Transverse colon (tissue), 4 donors: ENCODE measurements at regions not wholly inside any gene's neighbourhood (a gene's known extent, or its start where the extent isn't known, plus 50 kb on each side); places are given as distances from the start of the nearest gene placed in this dataset.

Experiments
- DNase-seq: peaks from one replicate; pipeline ENCODE4 v3.0.0-alpha.2; 2019
- H3K27ac ChIP-seq, 4 donors: fragments of 200-600 bp; sonication (generic); 2 replicates each; pipeline ENCODE4 v1.5.1; 2016 to 2018; ENCODE audit warnings: inconsistent platforms in 4 of 4
- H3K27me3 ChIP-seq: fragments of 200-600 bp; sonication (generic); 2 replicates; pipeline ENCODE4 v1.5.1; 2017; ENCODE audit warnings: inconsistent platforms
- H3K36me3 ChIP-seq, 4 donors: fragments of 200-600 bp; sonication (generic); 2 replicates each; pipeline ENCODE4 v1.5.1; 2017 to 2019; ENCODE audit warnings: inconsistent platforms in 4 of 4
- H3K4me1 ChIP-seq, 4 donors: fragments of 200-600 bp; sonication (generic); 2 replicates each; pipeline ENCODE4 v1.5.1; 2017 to 2020; ENCODE audit warnings: inconsistent platforms in 4 of 4
- H3K4me3 ChIP-seq, 4 donors: fragments of 200-600 bp; sonication (generic); 1 replicate in 1 of 4; 2 replicates in 3 of 4; pipeline versions ENCODE4 v1.5.1 to v1.6.1; 2017 to 2019; ENCODE audit warnings: inconsistent platforms in 4 of 4
- H3K9me3 ChIP-seq, 2 donors: fragments of 200-600 bp; sonication (generic); 2 replicates each; pipeline ENCODE4 v1.5.1; 2017 to 2019; ENCODE audit warnings: inconsistent platforms in 2 of 2
- EP300 ChIP-seq: sonication (generic); formaldehyde crosslinking; IDR thresholded peaks from one replicate; pipeline ENCODE4 v1.6.1; 2017; ENCODE audit warnings: antibody characterized with exemption, low read depth
- POLR2A ChIP-seq: fragments of 450-650 bp; IDR thresholded peaks from one replicate; pipeline ENCODE4 v1.6.1; 2016; ENCODE audit warnings: antibody characterized with exemption, mild to moderate bottlenecking, moderate library complexity
- POLR2AphosphoS5 ChIP-seq, 3 donors: sonication (generic); formaldehyde crosslinking; IDR thresholded peaks; one replicate each; pipeline ENCODE4 v1.6.1; 2016; ENCODE audit warnings: antibody characterized with exemption in 3 of 3
- WGBS, 2 donors: methylation state at CpG; one replicate each; pipeline ENCODE4 v1.1.5; 2018; ENCODE audit warnings: low coverage in 1 of 2; 5-methylcytosine and 5-hydroxymethylcytosine counted together
- in situ Hi-C, 4 donors: fragments of 200-750 bp; cut with MboI; loops; one replicate each; pipeline versions ENCODE4 v1.15.0 to v1.15.1; 2017; ENCODE audit warnings: low sequenced_read_pairs in 3 of 4, low pct_ligation_motif_present in 1 of 4, low pct_unique_long_range_greater_than_20kb in 1 of 4
- intact Hi-C: fragments of 100-400 bp; cut with DNase I; formaldehyde crosslinking; loops from one replicate; pipeline ENCODE4 v1.15.1; 2023; ENCODE audit warnings: low total_unique reads
- TF ChIP-seq, protein P1 (sequence below), 5 experiments: fragments of 200-600 bp in 3 of 5; fragments of 450-650 bp in 2 of 5; sonication (generic) in 3 of 5; IDR thresholded peaks; 1 replicate in 2 of 5; 2 replicates in 3 of 5; pipeline ENCODE4 v1.5.1; 2016 to 2017; ENCODE audit warnings: antibody characterized with exemption in 5 of 5, inconsistent platforms in 3 of 5, mild to moderate bottlenecking in 2 of 5, moderate library complexity in 1 of 5

DNA sequence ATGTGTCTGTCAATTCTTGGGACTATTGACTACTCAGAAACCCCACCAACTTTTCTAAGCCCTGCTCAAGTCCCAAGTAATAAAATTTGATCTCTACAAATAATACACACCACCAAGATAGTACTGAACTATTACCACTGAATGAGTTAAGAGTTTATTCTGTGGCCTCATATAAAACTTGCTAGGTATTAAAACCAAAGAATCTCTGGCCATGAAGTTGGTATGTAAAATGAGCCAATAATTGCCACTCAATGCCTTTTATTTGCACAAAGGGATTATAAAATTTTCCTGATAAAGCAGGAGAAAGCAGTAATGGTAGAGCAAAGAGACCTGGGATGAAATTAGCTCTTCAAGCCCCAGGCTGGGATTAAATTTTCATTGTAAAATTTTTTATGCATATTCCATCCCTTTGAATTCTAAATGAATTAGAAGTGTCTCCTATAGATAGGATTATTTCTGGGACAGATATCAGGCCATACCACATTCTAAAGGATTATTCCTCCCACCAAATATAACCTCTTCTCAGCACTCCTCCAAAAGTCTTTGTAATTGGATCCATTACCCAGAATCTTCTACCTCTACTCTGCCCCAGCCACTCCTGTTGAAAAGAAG is 450.5 kb upstream of the ACVR2A start:
- Histone ChIP-seq H3K27me3 (no peaks in the 10 kb centered on the region), H3K4me1 (no peaks in the 10 kb centered on the region), H3K36me3 (no peaks in the 10 kb centered on the region), H3K4me3 (no peak overlapping the region), H3K9me3 (no peaks in the 10 kb centered on the region), H3K27ac (no peak overlapping the region)
- no peak for DNase-seq
- TF ChIP-seq, protein P1, sequence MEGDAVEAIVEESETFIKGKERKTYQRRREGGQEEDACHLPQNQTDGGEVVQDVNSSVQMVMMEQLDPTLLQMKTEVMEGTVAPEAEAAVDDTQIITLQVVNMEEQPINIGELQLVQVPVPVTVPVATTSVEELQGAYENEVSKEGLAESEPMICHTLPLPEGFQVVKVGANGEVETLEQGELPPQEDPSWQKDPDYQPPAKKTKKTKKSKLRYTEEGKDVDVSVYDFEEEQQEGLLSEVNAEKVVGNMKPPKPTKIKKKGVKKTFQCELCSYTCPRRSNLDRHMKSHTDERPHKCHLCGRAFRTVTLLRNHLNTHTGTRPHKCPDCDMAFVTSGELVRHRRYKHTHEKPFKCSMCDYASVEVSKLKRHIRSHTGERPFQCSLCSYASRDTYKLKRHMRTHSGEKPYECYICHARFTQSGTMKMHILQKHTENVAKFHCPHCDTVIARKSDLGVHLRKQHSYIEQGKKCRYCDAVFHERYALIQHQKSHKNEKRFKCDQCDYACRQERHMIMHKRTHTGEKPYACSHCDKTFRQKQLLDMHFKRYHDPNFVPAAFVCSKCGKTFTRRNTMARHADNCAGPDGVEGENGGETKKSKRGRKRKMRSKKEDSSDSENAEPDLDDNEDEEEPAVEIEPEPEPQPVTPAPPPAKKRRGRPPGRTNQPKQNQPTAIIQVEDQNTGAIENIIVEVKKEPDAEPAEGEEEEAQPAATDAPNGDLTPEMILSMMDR (IDR thresholded peaks at IDR 0.05): no peak
- TF ChIP-seq POLR2A: no peak
- no peak for TF ChIP-seq EP300
- no peak for TF ChIP-seq POLR2AphosphoS5 (IDR thresholded peaks at IDR 0.05)
- intact Hi-C loops (no loop called here), in situ Hi-C loops (no loop called here)

DNA sequence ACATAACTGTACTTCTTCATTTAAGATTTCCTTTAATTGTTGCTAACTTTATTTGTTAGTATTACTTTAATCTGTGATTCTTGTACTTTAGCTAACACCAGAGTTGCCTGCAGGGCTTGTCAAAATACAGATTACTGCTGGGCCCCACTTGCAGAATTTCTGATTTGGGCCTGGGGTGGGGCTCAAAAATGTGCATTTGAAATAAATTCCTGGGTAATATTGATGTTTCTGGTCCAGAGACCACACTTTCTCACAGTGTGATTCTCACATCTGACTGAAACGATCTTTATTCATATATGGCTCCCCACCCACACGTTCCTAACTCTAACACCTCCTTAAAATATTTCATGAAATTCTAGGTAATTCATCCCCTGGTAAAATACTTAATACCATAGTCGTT is 452.6 kb upstream of the ACVR2A start:
- WGBS, 2 donors: 64 to 73% methylated on average over 3 of the region's 3 CpGs
- Histone ChIP-seq H3K27me3 (no peaks in the 10 kb centered on the region), H3K4me3 (no peak overlapping the region), H3K4me1 (no peaks in the 10 kb centered on the region), H3K9me3 (no peaks in the 10 kb centered on the region), H3K27ac (no peak overlapping the region), H3K36me3 (no peaks in the 10 kb centered on the region)
- intact Hi-C loops (no loop called here), in situ Hi-C loops (no loop called here)
- TF ChIP-seq, protein P1 (IDR thresholded peaks at IDR 0.05): no peak
- TF ChIP-seq POLR2AphosphoS5 (IDR thresholded peaks at IDR 0.05): no peak
- TF ChIP-seq POLR2A: no peak
- TF ChIP-seq EP300: no peak
- DNase-seq: no peak

DNA sequence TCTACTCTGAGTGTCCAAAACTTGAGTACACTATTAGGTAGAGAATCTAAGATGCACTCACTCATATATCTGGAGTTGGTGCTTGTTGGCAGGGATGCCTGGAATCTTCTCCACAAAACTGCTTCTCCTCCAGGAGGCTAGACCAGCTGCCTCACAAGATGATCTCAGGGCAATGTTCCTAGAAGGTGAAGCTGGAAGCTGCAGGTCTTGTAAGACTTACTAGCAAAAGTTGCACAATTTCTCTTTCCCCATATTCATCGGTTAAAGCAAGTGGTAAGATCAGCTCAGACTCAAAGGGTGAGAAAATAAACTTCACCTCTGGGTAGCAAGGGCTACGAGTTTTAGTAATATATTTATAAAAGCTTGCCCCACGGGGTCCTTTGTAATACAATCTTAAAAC is 454.4 kb upstream of the ACVR2A start:
- no peak for DNase-seq
- no peak overlapping the region for H3K4me3 ChIP-seq
- 76 to 95% methylated on average over 3 of the region's 3 CpGs for WGBS, 2 donors
- no peaks in the 10 kb centered on the region for H3K9me3 ChIP-seq
- H3K4me1 ChIP-seq: no peaks in the 10 kb centered on the region
- no peak overlapping the region for H3K27ac ChIP-seq
- intact Hi-C loops (no loop called here), in situ Hi-C loops (no loop called here)
- no peaks in the 10 kb centered on the region for H3K27me3 ChIP-seq
- no peak for TF ChIP-seq EP300
- no peak for TF ChIP-seq POLR2AphosphoS5 (IDR thresholded peaks at IDR 0.05)
- no peak for TF ChIP-seq POLR2A
- TF ChIP-seq, protein P1 (IDR thresholded peaks at IDR 0.05): no peak
- no peaks in the 10 kb centered on the region for H3K36me3 ChIP-seq

DNA sequence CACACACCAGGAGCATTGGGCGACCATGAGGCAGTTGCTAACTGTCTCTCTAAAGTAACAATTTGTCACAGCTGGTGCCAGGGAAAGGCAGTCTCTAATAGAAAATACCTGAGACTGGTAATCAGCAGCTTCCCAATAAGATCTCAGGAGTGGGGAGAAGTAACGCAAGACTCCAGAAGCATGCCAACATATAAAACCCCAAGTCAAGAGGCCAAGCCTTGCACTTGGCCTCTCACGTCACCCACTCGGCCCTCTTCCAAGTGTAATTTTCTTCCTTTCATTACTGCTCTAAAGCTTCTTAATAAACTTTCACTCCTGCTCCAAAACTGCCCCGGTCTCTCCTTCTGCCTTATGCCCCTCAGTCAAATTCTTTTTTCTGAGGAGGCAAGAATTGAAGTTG is 455.6 kb upstream of the ACVR2A start:
- no peak for DNase-seq
- 79 to 92% methylated on average over 2 to 5 of the region's 5 CpGs for WGBS, 2 donors

More for the DNA sequence above, 455.6 kb upstream of the ACVR2A start:
- H3K4me3 ChIP-seq: no peak overlapping the region
- no peaks in the 10 kb centered on the region for H3K4me1 ChIP-seq
- no peaks in the 10 kb centered on the region for H3K27me3 ChIP-seq
- intact Hi-C loops (no loop called here), in situ Hi-C loops (no loop called here)
- no peaks in the 10 kb centered on the region for H3K36me3 ChIP-seq
- no peaks in the 10 kb centered on the region for H3K9me3 ChIP-seq
- H3K27ac ChIP-seq: no peak overlapping the region
- TF ChIP-seq EP300: no peak
- no peak for TF ChIP-seq POLR2A
- no peak for TF ChIP-seq POLR2AphosphoS5 (IDR thresholded peaks at IDR 0.05)
- TF ChIP-seq, protein P1 (IDR thresholded peaks at IDR 0.05): no peak
